ENCODE measurements at regions not wholly inside any gene's neighbourhood (a gene's known extent, or its start where the extent isn't known, plus 50 kb on each side); places are given as distances from the start of the nearest gene placed in this dataset.

DNA sequence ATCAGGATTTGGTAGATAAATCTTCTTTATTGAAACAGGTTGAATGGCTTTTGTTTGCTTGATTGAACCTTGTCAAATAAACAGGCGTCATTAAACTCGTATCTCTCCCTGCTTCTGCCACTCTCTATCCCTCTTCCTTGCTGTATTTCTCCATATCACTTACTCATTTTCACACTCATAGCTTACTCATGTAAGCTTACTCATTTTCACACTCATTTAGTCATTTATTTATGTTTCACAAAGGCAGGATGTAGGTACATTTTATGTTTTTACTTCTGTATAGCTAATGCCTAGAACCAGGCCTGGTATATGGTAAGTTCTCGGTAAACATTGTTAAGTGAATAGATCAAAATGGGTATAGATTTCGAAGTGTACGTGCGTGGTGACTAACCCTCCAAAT, 450.0 kb downstream of the PMP22 start:
- TF ChIP-seq, protein P1, sequence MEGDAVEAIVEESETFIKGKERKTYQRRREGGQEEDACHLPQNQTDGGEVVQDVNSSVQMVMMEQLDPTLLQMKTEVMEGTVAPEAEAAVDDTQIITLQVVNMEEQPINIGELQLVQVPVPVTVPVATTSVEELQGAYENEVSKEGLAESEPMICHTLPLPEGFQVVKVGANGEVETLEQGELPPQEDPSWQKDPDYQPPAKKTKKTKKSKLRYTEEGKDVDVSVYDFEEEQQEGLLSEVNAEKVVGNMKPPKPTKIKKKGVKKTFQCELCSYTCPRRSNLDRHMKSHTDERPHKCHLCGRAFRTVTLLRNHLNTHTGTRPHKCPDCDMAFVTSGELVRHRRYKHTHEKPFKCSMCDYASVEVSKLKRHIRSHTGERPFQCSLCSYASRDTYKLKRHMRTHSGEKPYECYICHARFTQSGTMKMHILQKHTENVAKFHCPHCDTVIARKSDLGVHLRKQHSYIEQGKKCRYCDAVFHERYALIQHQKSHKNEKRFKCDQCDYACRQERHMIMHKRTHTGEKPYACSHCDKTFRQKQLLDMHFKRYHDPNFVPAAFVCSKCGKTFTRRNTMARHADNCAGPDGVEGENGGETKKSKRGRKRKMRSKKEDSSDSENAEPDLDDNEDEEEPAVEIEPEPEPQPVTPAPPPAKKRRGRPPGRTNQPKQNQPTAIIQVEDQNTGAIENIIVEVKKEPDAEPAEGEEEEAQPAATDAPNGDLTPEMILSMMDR (IDR thresholded peaks at IDR 0.05), result no peak
- TF ChIP-seq POLR2AphosphoS5 (IDR thresholded peaks at IDR 0.05), result no peak
